ENCODE measurements at regions not wholly inside any gene's neighbourhood (a gene's known extent, or its start where the extent isn't known, plus 50 kb on each side); places are given as distances from the start of the nearest gene placed in this dataset.
"Not testable (repeated sequence)": the region's sequence is repeated elsewhere in the genome, so short reads cannot be mapped to it uniquely, and the experiment has no call there.

DNA sequence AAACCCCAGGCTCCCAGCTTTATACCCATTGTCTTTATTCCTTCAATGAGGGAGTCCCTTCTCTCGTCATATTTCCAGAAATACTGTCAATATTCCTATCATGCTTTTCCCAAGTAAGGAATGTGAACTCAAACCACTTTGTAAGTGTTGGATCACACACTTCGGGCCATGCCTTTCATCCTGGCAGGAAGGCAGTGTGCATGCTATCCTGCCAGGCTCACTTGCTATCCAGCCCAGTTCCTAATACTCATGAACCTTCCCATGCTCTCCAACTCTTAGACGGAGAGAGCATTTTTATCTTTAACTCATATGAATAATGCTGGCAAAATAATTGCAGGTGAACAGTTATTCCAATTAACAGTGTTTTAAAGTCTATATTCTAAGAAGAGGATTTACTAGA, 639.9 kb upstream of the ACO1 start:
- Histone ChIP-seq H3K4me3 (ENCODE audit: control insufficient read depth in 1 of 2, extremely low read depth in 1 of 2, low read length in 1 of 2) (no peak overlapping the region), H3K27ac (ENCODE audit: low read length) (no peak overlapping the region), H3K36me3 (ENCODE audit: control insufficient read depth in 2 of 2, extremely low read depth in 1 of 2, insufficient read depth in 1 of 2, low read length in 1 of 2) (no peaks in the 10 kb centered on the region), H3K9me3 (no peaks in the 10 kb centered on the region), H3K4me1 (ENCODE audit: control insufficient read depth in 1 of 2, extremely low read depth in 1 of 2, insufficient read depth in 2 of 2, low read length in 2 of 2) (no peaks in the 10 kb centered on the region), H3K27me3 (replicated peaks in 1 of 2; ENCODE audit: control insufficient read depth in 2 of 2, extremely low read depth in 1 of 2, insufficient read depth in 2 of 2, low read length in 1 of 2) (no peaks in the 10 kb centered on the region)
- H3K27me3 Mint-ChIP-seq = no peaks in the 10 kb centered on the region
- DNase-seq (no peak), ATAC-seq (replicated peaks in 1 of 4) (no peak)
- no peaks in the 10 kb centered on the region for H3K36me3 Mint-ChIP-seq
- H3K27ac Mint-ChIP-seq = no peak overlapping the region
- H3K4me1 Mint-ChIP-seq = no peaks in the 10 kb centered on the region
- POLR2A ChIA-PET = interaction anchor here in 1 of 2 donors (0.6 kb wide), 1 partner anchor 718 kb away, joined by 3 read pairs; no protein-coding TSS in a partner anchor
- CTCF ChIA-PET = no interaction called here
- 85% methylated on average over 2 of the region's 3 CpGs for WGBS (ENCODE audit: insufficient coverage)
- H3K9me3 Mint-ChIP-seq = no peaks in the 10 kb centered on the region
- H3K4me3 Mint-ChIP-seq = no peak overlapping the region

DNA sequence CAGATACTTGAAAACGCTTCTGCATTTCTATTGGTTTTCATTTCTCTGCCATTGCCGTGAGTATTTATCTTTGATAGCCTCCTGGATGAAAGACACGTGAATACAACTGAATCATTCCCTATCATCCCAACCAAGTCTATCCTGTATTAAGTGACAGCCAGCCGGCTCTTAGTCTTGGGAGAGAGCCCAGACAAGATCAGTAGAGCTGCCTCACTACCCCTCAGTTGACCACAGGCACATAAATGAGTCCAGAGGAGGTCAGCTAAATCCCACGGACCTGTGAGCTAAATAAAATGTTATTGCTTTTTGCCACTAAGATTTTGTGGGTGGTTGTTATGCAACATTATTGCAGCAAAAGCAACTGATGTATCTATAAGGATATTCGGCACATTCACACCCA, 639.0 kb upstream of the ACO1 start:
- no CpG with 5 or more reads among the region's 6 CpGs for WGBS (ENCODE audit: insufficient coverage)
- no peak overlapping the region for H3K27ac Mint-ChIP-seq

DNA sequence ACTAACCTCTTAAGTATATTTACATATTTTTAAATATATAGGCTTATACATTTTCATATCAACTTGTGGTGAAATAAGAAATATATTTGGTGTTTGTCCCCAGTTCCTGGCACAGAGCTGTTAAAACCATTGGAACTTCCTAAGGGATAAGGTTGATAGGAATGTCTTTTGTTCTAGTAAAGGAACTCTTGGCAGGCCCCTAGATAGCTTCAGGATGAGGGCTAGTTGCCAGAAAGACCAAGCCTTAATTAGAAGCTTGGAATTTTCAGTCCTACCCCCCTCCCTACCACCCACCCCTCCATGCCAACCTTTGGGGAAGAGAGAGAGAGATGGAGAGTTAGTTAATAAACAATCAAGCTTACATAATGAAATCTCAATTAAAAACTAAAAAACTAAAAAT, 638.6 kb upstream of the ACO1 start:
- Histone ChIP-seq H3K9me3 (no peaks in the 10 kb centered on the region), H3K4me3 (ENCODE audit: control insufficient read depth in 1 of 2, extremely low read depth in 1 of 2, low read length in 1 of 2) (no peak overlapping the region), H3K27me3 (replicated peaks in 1 of 2; ENCODE audit: control insufficient read depth in 2 of 2, extremely low read depth in 1 of 2, insufficient read depth in 2 of 2, low read length in 1 of 2) (no peaks in the 10 kb centered on the region), H3K36me3 (ENCODE audit: control insufficient read depth in 2 of 2, extremely low read depth in 1 of 2, insufficient read depth in 1 of 2, low read length in 1 of 2) (no peaks in the 10 kb centered on the region), H3K27ac (ENCODE audit: low read length) (no peak overlapping the region), H3K4me1 (ENCODE audit: control insufficient read depth in 1 of 2, extremely low read depth in 1 of 2, insufficient read depth in 2 of 2, low read length in 2 of 2) (no peaks in the 10 kb centered on the region)
- no peak overlapping the region for H3K27ac Mint-ChIP-seq
- POLR2A ChIA-PET = interaction anchor here in 1 of 2 donors (0.9 kb wide), 1 partner anchor 508 kb away, joined by 3 read pairs; no protein-coding TSS in a partner anchor
- no peaks in the 10 kb centered on the region for H3K27me3 Mint-ChIP-seq
- DNase-seq = no peak
- no peak overlapping the region for H3K4me3 Mint-ChIP-seq
- CTCF ChIA-PET = interaction anchor here in 1 of 2 donors (0.6 kb wide), 1 partner anchor 255 kb away, joined by 3 read pairs; no protein-coding TSS in a partner anchor
- no peak for ATAC-seq (replicated peaks in 1 of 4)
- H3K36me3 Mint-ChIP-seq = no peaks in the 10 kb centered on the region
- no peaks in the 10 kb centered on the region for H3K9me3 Mint-ChIP-seq
- H3K4me1 Mint-ChIP-seq = no peaks in the 10 kb centered on the region

More for the DNA sequence above, 639.0 kb upstream of the ACO1 start:
- ATAC-seq (replicated peaks in 1 of 4) (no peak), DNase-seq (no peak)
- no peaks in the 10 kb centered on the region for H3K36me3 Mint-ChIP-seq
- H3K27me3 ChIP-seq (replicated peaks in 1 of 2; ENCODE audit: control insufficient read depth in 2 of 2, extremely low read depth in 1 of 2, insufficient read depth in 2 of 2, low read length in 1 of 2) = no peaks in the 10 kb centered on the region
- H3K36me3 ChIP-seq (ENCODE audit: control insufficient read depth in 2 of 2, extremely low read depth in 1 of 2, insufficient read depth in 1 of 2, low read length in 1 of 2) = no peaks in the 10 kb centered on the region
- H3K27ac ChIP-seq (ENCODE audit: low read length) = no peak overlapping the region
- no peaks in the 10 kb centered on the region for H3K4me1 ChIP-seq (ENCODE audit: control insufficient read depth in 1 of 2, extremely low read depth in 1 of 2, insufficient read depth in 2 of 2, low read length in 2 of 2)
- no peak overlapping the region for H3K4me3 ChIP-seq (ENCODE audit: control insufficient read depth in 1 of 2, extremely low read depth in 1 of 2, low read length in 1 of 2)
- POLR2A ChIA-PET = interaction anchor here in 1 of 2 donors (0.9 kb wide), 1 partner anchor 508 kb away, joined by 3 read pairs; no protein-coding TSS in a partner anchor
- CTCF ChIA-PET = no interaction called here
- no peaks in the 10 kb centered on the region for H3K9me3 ChIP-seq
- H3K4me3 Mint-ChIP-seq = no peak overlapping the region
- no peaks in the 10 kb centered on the region for H3K4me1 Mint-ChIP-seq
- H3K27me3 Mint-ChIP-seq = no peaks in the 10 kb centered on the region
- H3K9me3 Mint-ChIP-seq = no peaks in the 10 kb centered on the region

DNA sequence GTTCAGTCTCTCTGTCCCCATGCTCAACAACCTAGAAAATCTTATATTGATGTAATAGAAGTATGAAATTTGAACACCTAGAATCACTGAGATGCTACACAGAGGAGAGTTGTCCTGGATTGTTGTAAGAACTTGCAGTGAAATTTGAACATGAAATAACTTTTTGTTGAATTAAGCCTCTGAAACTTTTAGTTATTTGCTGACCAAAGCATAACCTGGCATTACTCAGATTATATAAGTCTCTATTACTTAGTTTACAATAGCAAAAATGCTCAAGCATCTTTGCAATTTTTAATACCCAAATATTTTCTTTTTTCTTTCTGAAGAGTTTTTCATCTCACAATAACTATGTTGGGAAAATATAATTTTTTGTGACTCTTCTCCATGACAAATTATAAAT, 630.7 kb upstream of the ACO1 start:
- CTCF ChIA-PET = no interaction called here
- peaks cover 0 to 3% (median 2%) of the 10 kb centered on the region in 3 donors for H3K9me3 Mint-ChIP-seq
- H3K27me3 Mint-ChIP-seq = no peaks in the 10 kb centered on the region
- Histone ChIP-seq H3K4me3 (ENCODE audit: control insufficient read depth in 1 of 2, extremely low read depth in 1 of 2, low read length in 1 of 2) (no peak overlapping the region), H3K36me3 (ENCODE audit: control insufficient read depth in 2 of 2, extremely low read depth in 1 of 2, insufficient read depth in 1 of 2, low read length in 1 of 2) (no peaks in the 10 kb centered on the region), H3K27ac (ENCODE audit: low read length) (no peak overlapping the region), H3K27me3 (replicated peaks in 1 of 2; ENCODE audit: control insufficient read depth in 2 of 2, extremely low read depth in 1 of 2, insufficient read depth in 2 of 2, low read length in 1 of 2) (no peaks in the 10 kb centered on the region), H3K4me1 (ENCODE audit: control insufficient read depth in 1 of 2, extremely low read depth in 1 of 2, insufficient read depth in 2 of 2, low read length in 2 of 2) (no peaks in the 10 kb centered on the region), H3K9me3 (no peaks in the 10 kb centered on the region)
- no peak for ATAC-seq (replicated peaks in 1 of 4)
- no peak overlapping the region for H3K4me3 Mint-ChIP-seq
- DNase-seq = no peak
- peaks cover 0 to 4% (median 2%) of the 10 kb centered on the region in 3 donors for H3K4me1 Mint-ChIP-seq
- H3K36me3 Mint-ChIP-seq = no peaks in the 10 kb centered on the region
- no peak overlapping the region for H3K27ac Mint-ChIP-seq
- POLR2A ChIA-PET = no interaction called here

DNA sequence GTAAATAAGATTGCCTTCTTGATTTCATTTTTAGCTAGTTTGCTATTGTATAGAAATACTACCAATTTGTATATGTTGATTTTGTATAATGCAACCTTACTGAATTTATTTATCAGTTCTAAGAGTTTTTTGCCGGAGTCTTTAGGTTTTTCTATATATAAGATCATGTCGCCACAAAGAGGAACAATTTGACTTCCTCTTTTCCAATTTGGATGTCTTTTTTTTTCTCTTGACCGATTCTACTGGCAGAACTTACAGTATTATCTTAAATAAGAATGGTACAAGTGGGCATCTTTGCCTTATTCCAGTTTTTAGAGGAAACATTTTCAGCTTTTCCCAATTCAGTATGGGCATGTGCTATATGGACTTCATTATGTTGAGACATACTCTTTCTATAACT, 624.7 kb upstream of the ACO1 start:
- ChIA-PET CTCF (no interaction called here), POLR2A (interaction anchor here in 1 of 2 donors (0.7 kb wide), 1 partner anchor 23 kb away, joined by 3 read pairs; no protein-coding TSS in a partner anchor)
- Histone ChIP-seq H3K4me3 (ENCODE audit: control insufficient read depth in 1 of 2, extremely low read depth in 1 of 2, low read length in 1 of 2) (no peak overlapping the region), H3K36me3 (ENCODE audit: control insufficient read depth in 2 of 2, extremely low read depth in 1 of 2, insufficient read depth in 1 of 2, low read length in 1 of 2) (no peaks in the 10 kb centered on the region), H3K27ac (ENCODE audit: low read length) (no peak overlapping the region), H3K9me3 (no peaks in the 10 kb centered on the region), H3K4me1 (ENCODE audit: control insufficient read depth in 1 of 2, extremely low read depth in 1 of 2, insufficient read depth in 2 of 2, low read length in 2 of 2) (no peaks in the 10 kb centered on the region), H3K27me3 (replicated peaks in 1 of 2; ENCODE audit: control insufficient read depth in 2 of 2, extremely low read depth in 1 of 2, insufficient read depth in 2 of 2, low read length in 1 of 2) (no peaks in the 10 kb centered on the region)
- no peak overlapping the region for H3K4me3 Mint-ChIP-seq
- no peaks in the 10 kb centered on the region for H3K9me3 Mint-ChIP-seq
- no peak overlapping the region for H3K27ac Mint-ChIP-seq
- peaks cover 0 to 4% (median 2%) of the 10 kb centered on the region in 3 donors for H3K4me1 Mint-ChIP-seq
- ATAC-seq (replicated peaks in 1 of 4) = no peak
- no peaks in the 10 kb centered on the region for H3K36me3 Mint-ChIP-seq
- no peak for DNase-seq
- WGBS (ENCODE audit: insufficient coverage) = no CpG with 5 or more reads among the region's 3 CpGs
- H3K27me3 Mint-ChIP-seq = no peaks in the 10 kb centered on the region

DNA sequence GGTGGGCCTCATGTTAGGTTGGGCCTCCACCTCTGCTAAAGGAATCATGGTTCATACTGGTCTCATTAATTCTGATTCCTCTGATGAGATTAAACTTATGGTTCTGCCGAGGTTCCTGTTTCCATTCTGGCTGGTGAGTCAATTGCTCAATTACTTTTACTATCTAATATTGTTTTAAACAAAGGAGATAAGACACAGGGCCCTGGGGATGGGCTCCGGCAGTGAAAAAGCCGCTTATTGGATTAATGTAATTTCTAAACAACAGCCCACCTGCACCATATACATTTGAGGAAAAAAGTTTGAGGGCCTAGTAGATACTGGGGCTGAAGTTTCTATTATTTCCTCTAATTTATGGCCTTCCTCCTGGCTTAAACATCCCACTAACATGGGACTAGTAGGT, 610.4 kb upstream of the ACO1 start:
- H3K4me1 ChIP-seq (ENCODE audit: control insufficient read depth in 1 of 2, extremely low read depth in 1 of 2, insufficient read depth in 2 of 2, low read length in 2 of 2); ATAC-seq (replicated peaks in 1 of 4); H3K27ac Mint-ChIP-seq; POLR2A ChIA-PET; H3K27me3 Mint-ChIP-seq; DNase-seq; H3K36me3 Mint-ChIP-seq; H3K27ac ChIP-seq (ENCODE audit: low read length); H3K9me3 ChIP-seq; H3K27me3 ChIP-seq (replicated peaks in 1 of 2; ENCODE audit: control insufficient read depth in 2 of 2, extremely low read depth in 1 of 2, insufficient read depth in 2 of 2, low read length in 1 of 2); H3K4me1 Mint-ChIP-seq; CTCF ChIA-PET; H3K4me3 ChIP-seq (ENCODE audit: control insufficient read depth in 1 of 2, extremely low read depth in 1 of 2, low read length in 1 of 2); H3K36me3 ChIP-seq (ENCODE audit: control insufficient read depth in 2 of 2, extremely low read depth in 1 of 2, insufficient read depth in 1 of 2, low read length in 1 of 2); H3K4me3 Mint-ChIP-seq: not testable (repeated sequence)
- WGBS (ENCODE audit: insufficient coverage) = no CpG with 5 or more reads among the region's 3 CpGs
- peaks cover 23 to 30% (median 26%) of the 10 kb centered on the region in 3 donors for H3K9me3 Mint-ChIP-seq

DNA sequence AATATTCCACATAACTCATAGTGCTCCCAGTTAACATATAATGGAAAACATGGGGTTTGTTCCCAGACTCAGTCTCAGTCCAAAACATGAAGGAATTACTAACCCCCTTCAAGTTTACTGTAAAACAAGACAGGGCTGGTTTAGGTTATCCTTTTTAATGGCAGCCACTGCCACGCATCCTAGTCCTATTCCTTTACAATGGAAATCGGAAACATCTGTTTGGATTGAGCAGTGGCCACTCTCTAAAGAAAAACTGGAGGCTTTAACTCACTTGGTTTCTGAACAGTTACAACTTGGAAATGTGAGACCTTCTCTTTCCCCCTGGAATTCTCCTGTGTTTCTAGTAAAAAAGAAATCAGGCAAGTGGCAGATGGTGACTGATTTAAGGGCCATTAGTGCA, 609.9 kb upstream of the ACO1 start:
- WGBS (ENCODE audit: insufficient coverage) = no CpG with 5 or more reads among the region's 2 CpGs
- ChIA-PET POLR2A (no interaction called here), CTCF (no interaction called here)
- Mint-ChIP-seq H3K27ac (no peak overlapping the region), H3K9me3 (peaks cover 23 to 35% (median 26%) of the 10 kb centered on the region in 3 donors), H3K27me3 (peaks cover 3 to 4% of the 10 kb centered on the region in 2 donors), H3K4me1 (no peaks in the 10 kb centered on the region), H3K36me3 (no peaks in the 10 kb centered on the region), H3K4me3 (no peak overlapping the region)
- no peaks in the 10 kb centered on the region for H3K4me1 ChIP-seq (ENCODE audit: control insufficient read depth in 1 of 2, extremely low read depth in 1 of 2, insufficient read depth in 2 of 2, low read length in 2 of 2)
- no peaks in the 10 kb centered on the region for H3K9me3 ChIP-seq
- H3K27me3 ChIP-seq (replicated peaks in 1 of 2; ENCODE audit: control insufficient read depth in 2 of 2, extremely low read depth in 1 of 2, insufficient read depth in 2 of 2, low read length in 1 of 2) = no peaks in the 10 kb centered on the region
- H3K36me3 ChIP-seq (ENCODE audit: control insufficient read depth in 2 of 2, extremely low read depth in 1 of 2, insufficient read depth in 1 of 2, low read length in 1 of 2) = no peaks in the 10 kb centered on the region
- DNase-seq = no peak
- ATAC-seq (replicated peaks in 1 of 4) = no peak
- H3K27ac ChIP-seq (ENCODE audit: low read length) = no peak overlapping the region
- no peak overlapping the region for H3K4me3 ChIP-seq (ENCODE audit: control insufficient read depth in 1 of 2, extremely low read depth in 1 of 2, low read length in 1 of 2)

Measured in T-cell (primary cell).